ENCODE measurements at regions not wholly inside any gene's neighbourhood (a gene's known extent, or its start where the extent isn't known, plus 50 kb on each side); places are given as distances from the start of the nearest gene placed in this dataset.
A peak's percentile ranks its signal among the peaks of the same experiment; 100 is the strongest.

DNA sequence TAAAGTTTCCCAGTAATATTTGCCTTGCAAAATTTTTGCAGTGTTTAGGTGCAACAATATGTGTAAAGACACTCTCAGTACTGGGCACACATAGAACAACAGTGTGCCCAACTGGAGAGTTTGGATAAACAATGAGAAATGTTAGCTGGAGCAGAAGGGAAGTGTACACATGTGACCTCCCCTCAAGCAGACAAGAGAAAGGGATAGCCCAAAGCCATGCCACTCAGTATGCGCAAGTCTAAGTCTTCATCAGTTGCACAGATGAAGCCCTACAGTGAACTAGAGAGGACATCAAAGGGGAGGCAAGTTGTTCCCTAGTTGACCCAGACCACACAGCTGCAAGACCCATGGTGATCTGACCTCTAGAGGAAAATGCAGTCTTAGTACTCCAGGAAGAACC lies 97.9 kb upstream of the CDH11 start:
- DNase-seq (ENCODE audit: low read depth) = no peak

DNA sequence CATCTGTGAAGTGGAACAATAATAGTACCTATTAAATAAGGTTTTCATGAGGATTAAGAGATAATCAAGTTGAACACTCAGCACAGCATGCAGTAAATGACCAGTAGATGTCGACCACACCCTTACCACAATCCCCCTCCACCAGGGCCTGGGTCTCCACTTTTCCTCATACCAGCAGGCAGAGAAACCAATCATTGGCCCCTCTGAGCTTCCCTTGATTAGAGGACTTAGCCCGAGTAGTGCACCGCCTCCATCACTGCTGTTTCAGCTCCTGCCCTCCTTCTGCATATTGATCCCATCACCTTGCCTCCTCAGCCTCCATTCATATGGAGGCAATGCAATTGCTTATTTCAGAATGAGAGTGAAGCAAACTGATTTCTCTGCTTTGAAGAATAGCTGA lies 96.5 kb upstream of the CDH11 start:
- no peak for DNase-seq (ENCODE audit: low read depth)

DNA sequence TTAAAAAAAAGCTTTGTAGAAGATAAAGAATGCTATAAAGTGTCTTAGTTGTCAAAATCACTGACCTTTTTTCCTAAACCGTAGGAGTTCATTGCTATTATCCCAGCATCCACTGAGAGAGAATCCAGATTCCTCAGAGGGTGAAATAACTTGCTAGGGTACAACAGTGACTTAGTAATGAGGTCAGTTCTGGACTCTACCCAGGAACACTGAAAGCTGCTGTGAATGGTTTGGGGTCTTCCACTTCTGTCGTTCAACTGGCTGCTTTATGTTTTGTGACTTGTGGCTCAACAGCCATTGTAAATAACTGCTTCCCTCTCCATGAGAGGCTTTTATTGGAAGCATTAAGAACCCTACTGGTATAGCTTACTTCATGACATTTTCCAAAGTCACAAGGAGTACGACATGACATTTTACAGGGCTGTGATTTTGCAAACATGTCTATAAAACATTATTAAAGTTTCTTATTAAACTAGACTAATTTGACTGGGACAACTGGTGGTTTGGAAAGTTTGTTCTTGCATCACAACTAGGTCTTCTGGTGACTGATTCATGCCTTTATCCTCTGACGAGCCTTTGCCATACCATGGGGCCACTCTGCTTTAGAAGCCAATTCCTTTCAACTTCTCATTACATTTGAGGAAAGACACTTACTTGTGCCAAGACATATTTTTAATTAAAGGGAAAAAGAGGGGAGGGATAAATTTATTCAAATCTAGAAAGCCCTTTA lies 92.2 kb upstream of the CDH11 start:
- peak; percentile 23 for DNase-seq (ENCODE audit: low read depth)

DNA sequence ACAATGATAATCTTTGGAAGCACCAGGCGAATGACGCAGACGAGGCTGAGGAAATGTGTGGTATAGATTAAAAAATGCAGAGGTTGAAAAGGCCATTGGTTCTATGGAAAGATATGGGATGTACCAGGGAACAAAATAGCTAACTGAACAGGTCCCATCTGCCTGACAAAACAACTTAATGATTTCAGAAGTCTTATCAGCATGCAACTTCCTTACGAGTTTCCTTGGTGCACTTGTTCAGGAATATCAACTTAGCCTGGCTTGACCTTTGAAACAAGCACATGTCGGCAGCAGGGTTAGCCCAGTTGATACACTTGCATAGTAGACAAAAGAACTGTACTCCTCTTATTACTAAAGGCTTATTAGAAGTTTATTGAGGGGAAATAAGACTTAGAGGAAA lies 90.9 kb upstream of the CDH11 start:
- no peak for DNase-seq (ENCODE audit: low read depth)

- DNase-seq (ENCODE audit: low read depth) = no peak
These were observed 90.4 kb upstream of the CDH11 start for GRCh38 chr16:65212240-65212639.

DNA sequence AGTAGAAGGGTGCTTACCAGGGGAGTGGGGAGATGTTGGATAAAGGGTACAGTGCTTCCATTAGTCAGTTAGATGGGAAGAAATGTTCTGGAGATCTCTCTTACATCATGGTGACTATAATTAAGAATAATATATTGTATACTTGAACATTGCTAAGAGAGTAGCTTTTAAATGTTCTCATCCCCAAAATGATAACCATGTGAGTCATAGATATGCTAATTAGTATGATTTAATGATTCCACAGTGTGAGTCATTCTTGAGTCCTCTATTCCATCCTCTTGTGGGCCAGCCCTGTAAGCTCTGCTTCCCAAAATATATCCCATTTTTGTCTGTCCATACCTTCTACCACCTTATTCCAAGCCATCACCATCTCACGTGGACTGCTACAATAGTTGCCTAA lies 80.6 kb upstream of the CDH11 start:
- peak; percentile 76 for DNase-seq (ENCODE audit: low read depth)

DNA sequence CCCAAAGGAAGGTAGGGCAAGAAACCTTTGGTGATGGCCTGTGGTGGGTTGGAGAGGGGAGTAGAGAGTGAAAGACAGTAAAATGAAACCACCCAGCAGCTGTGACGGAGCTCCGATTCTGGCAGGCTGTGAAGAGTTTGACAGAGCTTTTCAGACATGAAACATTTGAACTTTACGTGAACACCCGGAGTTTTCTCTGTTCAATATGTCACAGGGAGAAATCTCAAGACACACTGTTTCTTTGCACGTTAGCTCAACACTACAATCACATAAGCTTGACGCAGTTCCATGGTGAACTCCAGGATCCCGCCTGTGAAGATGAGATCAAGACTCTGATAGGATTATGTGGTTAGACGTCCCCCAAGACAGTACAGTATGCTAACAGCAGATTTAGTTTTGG lies 79.6 kb upstream of the CDH11 start:
- DNase-seq (ENCODE audit: low read depth) = peak; percentile 72

GRCh38 chr16:65200857-65201256 lies 79.0 kb upstream of the CDH11 start:
- DNase-seq (ENCODE audit: low read depth) = peak; percentile 66

DNA sequence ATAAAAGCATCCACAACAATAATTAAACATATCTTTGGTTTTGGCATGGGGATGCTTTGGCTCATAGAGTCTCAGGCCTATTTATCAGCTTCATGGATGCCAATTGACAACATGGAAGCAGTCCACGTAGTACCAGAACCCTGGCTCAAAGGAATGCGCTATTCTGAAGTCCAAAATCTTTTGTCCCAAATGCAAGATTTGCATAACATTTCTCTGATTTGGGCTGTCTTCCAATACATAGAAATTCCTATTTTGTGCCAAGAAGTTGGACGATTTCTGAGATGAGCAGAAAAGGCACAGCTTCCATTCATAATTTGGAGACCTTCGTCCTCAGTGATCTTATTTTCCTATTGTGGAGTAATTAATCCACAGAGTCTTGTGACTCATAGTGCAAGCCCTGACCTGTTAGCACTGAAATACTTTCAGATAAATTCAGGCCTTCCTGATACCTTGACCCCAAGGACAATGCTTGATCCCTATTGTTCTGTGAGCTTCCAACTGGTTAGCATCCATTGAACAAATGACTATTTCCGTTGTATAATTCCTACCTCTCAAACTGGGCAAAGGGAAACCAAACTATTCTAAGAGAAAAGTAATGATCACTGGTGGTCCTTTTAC lies 78.4 kb upstream of the CDH11 start:
- DNase-seq (ENCODE audit: low read depth) = no peak

- DNase-seq (ENCODE audit: low read depth) = peak; percentile 53
These were observed 74.7 kb upstream of the CDH11 start for GRCh38 chr16:65196420-65197075.

DNA sequence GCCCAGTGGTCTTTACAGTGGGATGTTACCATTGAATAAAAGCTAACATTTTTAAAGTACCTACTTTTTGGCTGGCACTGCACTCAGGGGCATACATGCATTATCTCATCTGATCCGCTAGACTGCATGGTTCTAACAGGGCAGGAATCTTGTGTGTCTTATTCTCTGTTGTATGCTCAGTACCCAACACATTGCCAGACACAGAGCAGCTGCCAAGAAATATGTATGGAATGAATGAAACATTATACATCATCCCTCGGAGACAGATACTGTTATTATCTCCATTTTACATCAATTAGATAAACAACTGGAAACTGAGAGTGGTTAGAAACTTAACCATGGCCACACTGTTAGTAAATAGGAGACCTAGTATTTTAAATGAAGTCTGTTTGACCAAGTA lies 74.1 kb upstream of the CDH11 start:
- no peak for DNase-seq (ENCODE audit: low read depth)

DNA sequence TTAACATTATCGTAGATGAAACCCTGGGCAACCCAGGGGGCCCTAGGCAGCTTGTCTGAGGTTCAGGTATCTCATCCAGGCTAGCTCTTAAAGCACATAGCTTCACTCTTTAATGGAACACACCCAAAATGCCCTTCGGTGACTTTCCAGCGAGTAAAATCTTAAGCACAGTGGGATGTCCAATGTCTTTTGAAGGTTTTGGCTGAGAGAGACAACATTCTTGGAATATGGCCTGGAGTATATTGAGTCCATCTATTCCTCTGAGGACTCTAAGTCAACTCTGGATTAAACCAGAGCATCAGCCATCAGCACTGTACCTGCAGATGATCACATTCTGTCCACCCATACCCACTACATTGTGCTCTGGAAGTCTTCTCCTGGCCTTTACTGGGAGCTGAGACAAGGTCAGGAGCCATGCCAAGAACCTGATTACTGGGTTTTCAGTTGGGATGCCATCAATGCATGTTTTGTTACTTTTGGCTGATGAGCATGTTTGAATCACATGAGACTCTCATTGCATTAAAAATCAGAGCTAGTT lies 63.4 kb upstream of the CDH11 start:
- DNase-seq (ENCODE audit: low read depth) = no peak

DNA sequence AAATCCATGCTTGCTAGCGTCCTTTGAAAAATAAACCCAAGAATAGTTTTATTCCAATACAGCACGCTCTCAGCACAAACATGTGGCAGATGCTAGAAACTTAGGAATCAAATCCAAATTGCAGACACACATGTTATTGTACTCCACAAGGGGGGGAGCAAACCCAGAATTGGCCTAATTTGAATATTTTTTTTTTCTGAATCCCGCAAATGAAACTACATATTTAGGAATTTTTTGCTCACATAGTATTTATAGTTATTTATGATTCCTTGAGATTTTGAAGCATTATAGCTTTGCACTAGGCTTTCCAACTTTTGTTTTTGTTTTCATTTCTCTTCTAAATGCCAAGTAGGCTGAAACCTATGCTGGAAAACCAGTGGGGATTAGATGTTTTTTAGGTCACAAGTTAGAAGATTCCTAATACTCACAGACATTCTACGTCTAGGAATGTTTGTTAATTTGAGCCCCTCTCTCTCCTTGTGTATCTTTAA lies 59.3 kb upstream of the CDH11 start:
- DNase-seq (ENCODE audit: low read depth) = no peak

- peak; percentile 78 for DNase-seq (ENCODE audit: low read depth)
These were observed 56.3 kb upstream of the CDH11 start for GRCh38 chr16:65178151-65178550.

DNA sequence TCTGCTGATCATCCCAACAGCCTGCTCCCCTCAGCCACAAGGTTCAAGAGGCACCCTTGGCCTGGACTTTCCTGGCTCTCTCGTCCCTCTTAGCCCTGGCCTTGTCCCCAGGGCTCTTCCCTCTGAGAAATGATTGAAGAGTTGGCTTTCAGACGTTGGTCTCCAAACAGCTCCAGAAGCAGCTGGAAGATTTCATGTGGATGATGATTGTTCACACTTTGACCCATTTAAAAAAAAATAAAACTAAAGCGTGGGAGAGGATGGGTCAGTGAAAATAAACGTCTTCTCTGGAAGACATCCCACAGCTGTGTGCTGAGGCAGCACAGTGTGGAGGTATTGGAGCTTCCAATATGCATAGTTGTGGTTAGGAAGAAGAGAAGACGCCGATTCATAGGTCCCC lies 54.7 kb upstream of the CDH11 start:
- DNase-seq (ENCODE audit: low read depth) = peak; percentile 80

- DNase-seq (ENCODE audit: low read depth) = no peak
These were observed 50.5 kb upstream of the CDH11 start for GRCh38 chr16:65172356-65172755.

All from M059J (cell line).